Left ventricle myocardium inferior (tissue), 1 donor: ENCODE measurements at regions not wholly inside any gene's neighbourhood (a gene's known extent, or its start where the extent isn't known, plus 50 kb on each side); places are given as distances from the start of the nearest gene placed in this dataset.

ENCODE experiments used
- DNase-seq: peaks from one replicate; pipeline ENCODE4 v3.0.0-alpha.2; 2020
- H3K27ac ChIP-seq: fragments of 200-600 bp; replicated peaks from 2 replicates; pipeline ENCODE4 v1.8.0; 2021
- H3K27me3 ChIP-seq: fragments of 200-600 bp; 2 replicates; pipeline ENCODE4 v1.8.0; 2021; ENCODE audit warnings: low read depth
- H3K36me3 ChIP-seq: fragments of 200-600 bp; 2 replicates; pipeline ENCODE4 v1.8.0; 2021
- H3K4me1 ChIP-seq: fragments of 200-600 bp; 2 replicates; pipeline ENCODE4 v1.8.0; 2021
- H3K4me3 ChIP-seq: fragments of 200-600 bp; 2 replicates; pipeline ENCODE4 v1.8.0; 2021; ENCODE audit warnings: mild to moderate bottlenecking, moderate library complexity
- H3K9me3 ChIP-seq: fragments of 200-600 bp; replicated peaks from 2 replicates; pipeline ENCODE4 v1.8.0; 2021
- CTCF ChIP-seq: fragments of 200-600 bp; IDR thresholded peaks from 2 replicates; pipeline ENCODE4 v1.8.0; 2021; ENCODE audit warnings: antibody characterized with exemption, mild to moderate bottlenecking, borderline replicate concordance
- intact Hi-C: fragments of 100-400 bp; cut with micrococcal nuclease; formaldehyde crosslinking; loops from one replicate; pipeline ENCODE4 v1.11.0; 2022
- donor health status: DM: no; HTN: yes; CAD: no; lungs with severe emphysema.

GRCh38 chr10:59106441-59106840 lies 70.0 kb upstream of the PHYHIPL start:
- Histone ChIP-seq H3K36me3 (no peaks in the 10 kb centered on the region), H3K4me1 (no peaks in the 10 kb centered on the region), H3K27ac (no peak overlapping the region), H3K9me3 (no peaks in the 10 kb centered on the region), H3K27me3 (no peaks in the 10 kb centered on the region), H3K4me3 (no peak overlapping the region)
- no peak for DNase-seq
- intact Hi-C loops: no loop called here
- TF ChIP-seq CTCF: no peak

GRCh38 chr10:59107147-59107546 lies 69.3 kb upstream of the PHYHIPL start:
- no peak for DNase-seq
- intact Hi-C loops: no loop called here
- no peaks in the 10 kb centered on the region for H3K27me3 ChIP-seq
- H3K27ac ChIP-seq: no peak overlapping the region
- H3K4me3 ChIP-seq: no peak overlapping the region
- H3K36me3 ChIP-seq: no peaks in the 10 kb centered on the region
- H3K9me3 ChIP-seq: no peaks in the 10 kb centered on the region
- no peak for TF ChIP-seq CTCF
- no peaks in the 10 kb centered on the region for H3K4me1 ChIP-seq

- intact Hi-C loops: no loop called here
- no peaks in the 10 kb centered on the region for H3K4me1 ChIP-seq
- no peak overlapping the region for H3K27ac ChIP-seq
- TF ChIP-seq CTCF: no peak
- no peaks in the 10 kb centered on the region for H3K36me3 ChIP-seq
- H3K9me3 ChIP-seq: no peaks in the 10 kb centered on the region
- no peak overlapping the region for H3K4me3 ChIP-seq
- H3K27me3 ChIP-seq: no peaks in the 10 kb centered on the region
- no peak for DNase-seq
Observed at GRCh38 chr10:59108296-59108870, 68.1 kb upstream of the PHYHIPL start.

GRCh38 chr10:59108886-59109288 lies 67.6 kb upstream of the PHYHIPL start:
- DNase-seq: no peak
- no peaks in the 10 kb centered on the region for H3K4me1 ChIP-seq
- intact Hi-C loops: no loop called here
- no peaks in the 10 kb centered on the region for H3K36me3 ChIP-seq
- no peak for TF ChIP-seq CTCF
- H3K4me3 ChIP-seq: no peak overlapping the region
- H3K27ac ChIP-seq: no peak overlapping the region
- no peaks in the 10 kb centered on the region for H3K9me3 ChIP-seq
- H3K27me3 ChIP-seq: no peaks in the 10 kb centered on the region

- no peak for TF ChIP-seq CTCF
- DNase-seq: no peak
Observed at GRCh38 chr10:59109826-59110225, 66.6 kb upstream of the PHYHIPL start.

More at GRCh38 chr10:59109826-59110225, 66.6 kb upstream of the PHYHIPL start:
- intact Hi-C loops: no loop called here
- Histone ChIP-seq H3K9me3 (no peaks in the 10 kb centered on the region), H3K27me3 (no peaks in the 10 kb centered on the region), H3K27ac (no peak overlapping the region), H3K4me3 (no peak overlapping the region), H3K4me1 (no peaks in the 10 kb centered on the region), H3K36me3 (no peaks in the 10 kb centered on the region)
